Panc1 (cell line): ENCODE measurements at regions not wholly inside any gene's neighbourhood (a gene's known extent, or its start where the extent isn't known, plus 50 kb on each side); places are given as distances from the start of the nearest gene placed in this dataset.

ENCODE experiments used
- ATAC-seq: fragments of 200-7000 bp; cut with Tn5 transposase; 2 replicates; pipeline ENCODE4 v1.9.1; 2020; ENCODE audit warnings: mild to moderate bottlenecking, moderate library complexity
- BruUV-seq: library from RNA; stranded (reverse); fragments of 400-500 nt; replicated peaks from 2 replicates; lab custom pipeline; 2021; lab: Mats Ljungman, UMichigan
- CTCF ChIA-PET: fragments of 300-600 bp; sonication (Branson Sonifier 250); formaldehyde crosslinking; loops from one replicate; lab custom pipeline; 2022; ENCODE audit warnings: antibody characterized with exemption; lab: Charles Lee
- POLR2A ChIA-PET: fragments of 300-600 bp; sonication (Branson Sonifier 250); formaldehyde crosslinking; loops from one replicate; lab custom pipeline; 2022; ENCODE audit warnings: antibody characterized with exemption; lab: Charles Lee
- DNase-seq: peaks from one replicate; pipeline ENCODE4 v3.0.0-alpha.2; 2010; ENCODE audit warnings: low read depth, low spot score
- H3K27ac ChIP-seq: 2 replicates; pipeline ENCODE4 v1.5.1; 2011; ENCODE audit warnings: mild to moderate bottlenecking, low read length, inconsistent platforms
- H3K27me3 ChIP-seq: fragments of 200-500 bp; sonication (Bioruptor generic); 2 replicates; pipeline ENCODE4 v1.6.0; 2014; ENCODE audit warnings: low read length, inconsistent platforms; ENCODE audit not compliant: control insufficient read depth, insufficient read depth
- H3K36me3 ChIP-seq: fragments of 200-500 bp; sonication (Bioruptor generic); 2 replicates; pipeline ENCODE4 v1.5.1; 2014; ENCODE audit warnings: inconsistent platforms, mild to moderate bottlenecking, low read length, moderate library complexity; ENCODE audit not compliant: control insufficient read depth, insufficient read depth
- H3K4me1 ChIP-seq: 2 replicates; pipeline ENCODE4 v1.5.1; 2011; ENCODE audit warnings: inconsistent platforms, mild to moderate bottlenecking, low read length, moderate library complexity; ENCODE audit not compliant: control insufficient read depth, insufficient read depth
- H3K4me3 ChIP-seq, 2 experiments: 2 replicates each; pipeline ENCODE4 v1.5.1; 2011 to 2012; ENCODE audit warnings: low read depth in 2 of 2, low read length in 2 of 2, mild to moderate bottlenecking in 2 of 2, inconsistent platforms in 1 of 2, moderate library complexity in 1 of 2
- H3K9me3 ChIP-seq: fragments of 200-500 bp; sonication (Bioruptor generic); 2 replicates; pipeline ENCODE4 v1.5.1; 2014; ENCODE audit warnings: low read depth, mild to moderate bottlenecking, inconsistent platforms, low read length, moderate library complexity; ENCODE audit not compliant: control insufficient read depth, insufficient read depth
- CTCF ChIP-seq: fragments of 450-650 bp; IDR thresholded peaks from 2 replicates; pipeline ENCODE4 v1.5.1; 2017; ENCODE audit warnings: mild to moderate bottlenecking
- POLR2AphosphoS5 ChIP-seq: IDR thresholded peaks from 2 replicates; pipeline ENCODE4 v1.6.1; 2012; ENCODE audit warnings: mild to moderate bottlenecking, low read depth, low read length, moderate library complexity
- REST ChIP-seq, 2 experiments: IDR thresholded peaks; 2 replicates each; pipeline ENCODE4 v1.6.1; 2011 to 2012; ENCODE audit warnings: low read depth in 2 of 2, control low read depth in 1 of 2, low read length in 1 of 2, mild to moderate bottlenecking in 1 of 2, moderate library complexity in 1 of 2; ENCODE audit not compliant: insufficient read depth in 1 of 2
- SIN3A ChIP-seq: IDR thresholded peaks from 2 replicates; pipeline ENCODE4 v1.6.1; 2012; ENCODE audit warnings: low read depth, mild to moderate bottlenecking, low read length, moderate library complexity, borderline replicate concordance; ENCODE audit not compliant: insufficient read depth
- TCF7L2 ChIP-seq: IDR thresholded peaks from 2 replicates; pipeline ENCODE4 v1.6.1; 2011; ENCODE audit warnings: mild to moderate bottlenecking, low read depth, low read length, inconsistent platforms
- in situ Hi-C: cut with HindIII; loops from 2 replicates; pipeline ENCODE4 v1.10.0; 2016; ENCODE audit warnings: low sequenced_read_pairs, low pct_unique_long_range_greater_than_20kb
- intact Hi-C: fragments of 100-400 bp; cut with micrococcal nuclease; formaldehyde crosslinking; loops from one replicate; pipeline ENCODE4 v1.10.0; 2022; ENCODE audit not compliant: unreplicated experiment

- CTCF ChIA-PET, result no interaction called here
- Histone ChIP-seq H3K4me1 (no peaks in the 10 kb centered on the region), H3K9me3 (no peaks in the 10 kb centered on the region), H3K27ac (no peak overlapping the region), H3K4me3 (no peak overlapping the region), H3K36me3 (no peaks in the 10 kb centered on the region), H3K27me3 (no peaks in the 10 kb centered on the region)
- BruUV-seq, result no TSS peak
- in situ Hi-C loops, result no loop called here
- ATAC-seq (no peak), DNase-seq (no peak)
- TF ChIP-seq TCF7L2 (no peak), SIN3A (no peak), CTCF (no peak), REST (IDR thresholded peaks at IDR 0.05; ENCODE audit: insufficient read depth in 1 of 2, low read depth in 2 of 2, low read length in 1 of 2) (no peak), POLR2AphosphoS5 (no peak)
- POLR2A ChIA-PET, result interaction anchor here (0.7 kb wide), 1 partner anchor 73 kb away, joined by 3 read pairs; no protein-coding TSS in a partner anchor
- intact Hi-C loops, result no loop called here
These were observed 80.4 kb upstream of the OLFM1 start for GRCh38 chr9:135006911-135007570.

- no peak for DNase-seq
- no peaks in the 10 kb centered on the region for H3K9me3 ChIP-seq
- intact Hi-C loops, result no loop called here
- ChIA-PET CTCF (no interaction called here), POLR2A (interaction anchor here (0.7 kb wide), 1 partner anchor 73 kb away, joined by 3 read pairs; no protein-coding TSS in a partner anchor)
- TF ChIP-seq POLR2AphosphoS5 (no peak), CTCF (no peak), REST (IDR thresholded peaks at IDR 0.05; ENCODE audit: insufficient read depth in 1 of 2, low read depth in 2 of 2, low read length in 1 of 2) (no peak), TCF7L2 (no peak), SIN3A (no peak)
- no peaks in the 10 kb centered on the region for H3K27me3 ChIP-seq
- no TSS peak for BruUV-seq
- H3K27ac ChIP-seq, result no peak overlapping the region
- H3K4me1 ChIP-seq, result no peaks in the 10 kb centered on the region
- no peak overlapping the region for H3K4me3 ChIP-seq
- no peaks in the 10 kb centered on the region for H3K36me3 ChIP-seq
- no peak for ATAC-seq
- in situ Hi-C loops, result no loop called here
These were observed 79.9 kb upstream of the OLFM1 start for GRCh38 chr9:135007601-135008000.
